A673 (cell line): ENCODE measurements at regions not wholly inside any gene's neighbourhood (a gene's known extent, or its start where the extent isn't known, plus 50 kb on each side); places are given as distances from the start of the nearest gene placed in this dataset.

Experiments
- BruUV-seq: library from RNA; stranded (reverse); fragments of 400-500 nt; replicated peaks from 2 replicates; lab custom pipeline; 2021; lab: Mats Ljungman, UMichigan
- CTCF ChIA-PET: fragments of 300-600 bp; sonication (Branson Sonifier 250); formaldehyde crosslinking; loops from one replicate; lab custom pipeline; 2022; ENCODE audit warnings: antibody characterized with exemption; lab: Charles Lee
- POLR2A ChIA-PET: fragments of 300-600 bp; sonication (Branson Sonifier 250); formaldehyde crosslinking; loops from one replicate; lab custom pipeline; 2022; ENCODE audit warnings: antibody characterized with exemption; ENCODE audit not compliant: low non-redundant PET; lab: Charles Lee
- DNase-seq: peaks from one replicate; pipeline ENCODE4 v3.0.0-alpha.2; 2015; ENCODE audit warnings: low spot score
- H3K27ac ChIP-seq: fragments of 200-600 bp; sonication (generic); 2 replicates; pipeline ENCODE4 v1.5.1; 2016; ENCODE audit warnings: mixed run types, low read depth, mild to moderate bottlenecking, mixed read lengths, antibody characterized with exemption, low read length; ENCODE audit not compliant: poor library complexity, severe bottlenecking
- H3K27me3 ChIP-seq: fragments of 200-600 bp; sonication (generic); replicated peaks from 2 replicates; pipeline ENCODE4 v1.6.1; 2017; ENCODE audit warnings: mixed run types, low read depth, mild to moderate bottlenecking, mixed read lengths, antibody characterized with exemption, low read length; ENCODE audit not compliant: insufficient read depth, poor library complexity
- H3K36me3 ChIP-seq: fragments of 200-600 bp; sonication (generic); 2 replicates; pipeline ENCODE4 v1.6.1; 2016; ENCODE audit warnings: mixed run types, mild to moderate bottlenecking, mixed read lengths, antibody characterized with exemption, low read length; ENCODE audit not compliant: insufficient read depth, poor library complexity, severe bottlenecking
- H3K4me1 ChIP-seq: fragments of 200-600 bp; sonication (generic); 2 replicates; pipeline ENCODE4 v1.6.1; 2017; ENCODE audit warnings: mixed run types, mild to moderate bottlenecking, mixed read lengths, antibody characterized with exemption, low read length; ENCODE audit not compliant: insufficient read depth, poor library complexity, severe bottlenecking
- H3K4me3 ChIP-seq: fragments of 200-600 bp; sonication (generic); 2 replicates; pipeline ENCODE4 v1.5.1; 2016; ENCODE audit warnings: low read depth, mixed run types, mild to moderate bottlenecking, mixed read lengths, low read length; ENCODE audit not compliant: poor library complexity, severe bottlenecking
- H3K9me3 ChIP-seq: fragments of 200-600 bp; sonication (generic); 2 replicates; pipeline ENCODE4 v1.6.1; 2016; ENCODE audit warnings: mixed run types, low read depth, mild to moderate bottlenecking, mixed read lengths, antibody characterized with exemption, low read length; ENCODE audit not compliant: poor library complexity, severe bottlenecking
- EZH2 ChIP-seq: fragments of 200-600 bp; sonication (generic); IDR thresholded peaks from 2 replicates; pipeline ENCODE4 v1.6.1; 2017; ENCODE audit warnings: borderline replicate concordance, low read depth, mild to moderate bottlenecking, mixed read lengths, antibody characterized with exemption, low read length; ENCODE audit not compliant: poor library complexity, severe bottlenecking
- intact Hi-C: fragments of 100-400 bp; cut with micrococcal nuclease; formaldehyde crosslinking; loops from one replicate; pipeline ENCODE4 v1.10.0; 2022; ENCODE audit not compliant: unreplicated experiment
- TF ChIP-seq, protein P1 (sequence below): fragments of 300-800, 200-600 bp; sonication (generic); conservative IDR thresholded peaks from 2 replicates; pipeline ENCODE4 v1.5.1; 2017; ENCODE audit warnings: low read depth, mild to moderate bottlenecking, antibody characterized with exemption, low read length, moderate library complexity, mixed read lengths

DNA sequence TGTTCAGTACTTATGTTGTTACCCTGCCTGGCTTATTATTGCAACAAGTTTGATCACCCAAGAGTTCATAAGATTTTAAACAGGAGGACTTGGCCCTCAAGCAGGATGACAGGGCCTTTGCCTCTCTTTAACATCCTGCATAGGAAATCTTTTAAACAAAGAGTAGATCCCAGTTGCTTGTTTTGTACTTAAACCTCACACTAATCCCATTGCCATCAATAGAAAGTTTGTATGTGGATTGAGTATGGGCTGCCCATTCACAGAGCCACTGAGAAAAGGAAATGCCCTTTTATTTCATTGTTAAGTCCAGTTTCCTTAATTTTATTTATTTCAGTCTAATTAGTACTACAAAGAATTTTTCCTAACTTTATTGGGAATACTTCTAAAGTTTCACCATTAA is 52.2 kb upstream of the FGF10 start:
- POLR2A ChIA-PET, result no interaction called here
- Histone ChIP-seq H3K36me3 (no peaks in the 10 kb centered on the region), H3K27ac (no peak overlapping the region), H3K4me1 (no peaks in the 10 kb centered on the region), H3K9me3 (no peaks in the 10 kb centered on the region), H3K4me3 (no peak overlapping the region), H3K27me3 (no peaks in the 10 kb centered on the region)
- DNase-seq, result no peak
- intact Hi-C loops, result no loop called here
- BruUV-seq, result no TSS peak
- TF ChIP-seq EZH2, result no peak
- TF ChIP-seq, protein P1, sequence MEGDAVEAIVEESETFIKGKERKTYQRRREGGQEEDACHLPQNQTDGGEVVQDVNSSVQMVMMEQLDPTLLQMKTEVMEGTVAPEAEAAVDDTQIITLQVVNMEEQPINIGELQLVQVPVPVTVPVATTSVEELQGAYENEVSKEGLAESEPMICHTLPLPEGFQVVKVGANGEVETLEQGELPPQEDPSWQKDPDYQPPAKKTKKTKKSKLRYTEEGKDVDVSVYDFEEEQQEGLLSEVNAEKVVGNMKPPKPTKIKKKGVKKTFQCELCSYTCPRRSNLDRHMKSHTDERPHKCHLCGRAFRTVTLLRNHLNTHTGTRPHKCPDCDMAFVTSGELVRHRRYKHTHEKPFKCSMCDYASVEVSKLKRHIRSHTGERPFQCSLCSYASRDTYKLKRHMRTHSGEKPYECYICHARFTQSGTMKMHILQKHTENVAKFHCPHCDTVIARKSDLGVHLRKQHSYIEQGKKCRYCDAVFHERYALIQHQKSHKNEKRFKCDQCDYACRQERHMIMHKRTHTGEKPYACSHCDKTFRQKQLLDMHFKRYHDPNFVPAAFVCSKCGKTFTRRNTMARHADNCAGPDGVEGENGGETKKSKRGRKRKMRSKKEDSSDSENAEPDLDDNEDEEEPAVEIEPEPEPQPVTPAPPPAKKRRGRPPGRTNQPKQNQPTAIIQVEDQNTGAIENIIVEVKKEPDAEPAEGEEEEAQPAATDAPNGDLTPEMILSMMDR, result no peak
- CTCF ChIA-PET, result no interaction called here

DNA sequence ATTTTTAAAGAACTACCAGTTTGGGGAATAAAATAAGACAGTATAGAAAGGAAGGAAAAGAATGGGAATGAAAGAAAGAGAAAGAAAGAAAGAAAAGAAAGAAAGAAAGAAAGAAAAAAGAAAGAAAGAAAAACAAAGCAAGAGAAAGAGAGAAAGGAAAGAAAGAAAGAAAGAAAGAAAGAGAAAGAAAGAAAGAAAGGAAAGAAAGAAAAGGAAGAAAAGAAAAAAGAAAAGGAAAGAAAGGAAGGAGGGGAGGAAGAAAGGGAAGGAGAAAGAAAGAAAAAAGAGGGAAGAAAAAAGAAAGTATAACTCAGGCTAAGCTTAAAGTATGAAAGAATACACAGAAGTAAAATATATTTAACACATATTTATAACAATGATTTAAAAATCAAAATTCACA is 51.0 kb upstream of the FGF10 start:
- H3K4me3 ChIP-seq, result no peak overlapping the region
- no peak overlapping the region for H3K27ac ChIP-seq
- no peaks in the 10 kb centered on the region for H3K9me3 ChIP-seq
- no peaks in the 10 kb centered on the region for H3K27me3 ChIP-seq
- ChIA-PET POLR2A (no interaction called here), CTCF (interaction anchor here (0.5 kb wide), 1 partner anchor 10 kb away, joined by 7 read pairs; no protein-coding TSS in a partner anchor)
- no peaks in the 10 kb centered on the region for H3K36me3 ChIP-seq
- H3K4me1 ChIP-seq, result no peaks in the 10 kb centered on the region
- TF ChIP-seq, protein P1, result no peak
- TF ChIP-seq EZH2, result no peak
- no TSS peak for BruUV-seq
- DNase-seq, result no peak
- intact Hi-C loops, result no loop called here
